A549 (cell line): ENCODE measurements at regions not wholly inside any gene's neighbourhood (a gene's known extent, or its start where the extent isn't known, plus 50 kb on each side); places are given as distances from the start of the nearest gene placed in this dataset.

Source experiments
- EHF ChIP-seq: fragments of 250-450 bp; sonication (Bioruptor Pico); IDR thresholded peaks from 2 replicates; pipeline ENCODE4 v1.5.0; 2020; ENCODE audit warnings: mild to moderate bottlenecking
- JUNB ChIP-seq: fragments of >200 bp; sonication (Bioruptor Twin); formaldehyde crosslinking; IDR thresholded peaks from 2 replicates; pipeline ENCODE4 v1.6.1; 2016
- MAFK ChIP-seq: fragments of 450-650 bp; IDR thresholded peaks from 2 replicates; pipeline ENCODE4 v1.6.1; 2014; ENCODE audit not compliant: partially characterized antibody
- RFX5 ChIP-seq: fragments of 450-650 bp; IDR thresholded peaks from 2 replicates; pipeline ENCODE4 v1.7.1; 2014; ENCODE audit warnings: antibody characterized with exemption, mild to moderate bottlenecking, moderate library complexity
- TF ChIP-seq, protein P1 (sequence below): fragments of >200 bp; sonication (Bioruptor Twin); formaldehyde crosslinking; IDR thresholded peaks from 3 replicates; pipeline ENCODE4 v1.6.1; 2016
- TF ChIP-seq, protein P2 (sequence below): fragments of >200 bp; sonication (Bioruptor Twin); formaldehyde crosslinking; IDR thresholded peaks from 3 replicates; pipeline ENCODE4 v1.5.1; 2016
- TF ChIP-seq, protein P3 (sequence below): fragments of 200-600 bp; sonication (generic); IDR thresholded peaks from 2 replicates; pipeline ENCODE4 v1.6.1; 2016; ENCODE audit warnings: antibody characterized with exemption, mild to moderate bottlenecking, moderate library complexity

DNA sequence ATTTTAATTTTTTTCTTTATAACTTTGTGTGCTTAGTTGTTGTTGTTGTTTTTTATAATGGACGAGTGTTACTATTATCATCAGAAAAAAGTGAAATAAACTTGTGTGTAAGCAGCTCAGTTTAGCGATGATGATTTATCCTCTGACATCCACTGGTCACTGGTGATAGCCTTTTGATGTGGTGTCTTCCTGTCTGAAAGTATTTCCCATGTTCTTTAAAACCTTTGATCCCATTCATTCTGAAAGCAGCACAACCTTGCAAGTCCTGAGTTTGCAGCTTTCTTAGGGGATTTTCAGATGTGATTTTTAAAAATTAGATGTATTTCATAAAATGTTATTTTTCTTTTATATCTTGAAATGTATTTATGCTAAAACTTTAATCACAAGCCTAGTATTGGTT is 85.9 kb upstream of the ZPLD1 start:
- TF ChIP-seq, protein P1, sequence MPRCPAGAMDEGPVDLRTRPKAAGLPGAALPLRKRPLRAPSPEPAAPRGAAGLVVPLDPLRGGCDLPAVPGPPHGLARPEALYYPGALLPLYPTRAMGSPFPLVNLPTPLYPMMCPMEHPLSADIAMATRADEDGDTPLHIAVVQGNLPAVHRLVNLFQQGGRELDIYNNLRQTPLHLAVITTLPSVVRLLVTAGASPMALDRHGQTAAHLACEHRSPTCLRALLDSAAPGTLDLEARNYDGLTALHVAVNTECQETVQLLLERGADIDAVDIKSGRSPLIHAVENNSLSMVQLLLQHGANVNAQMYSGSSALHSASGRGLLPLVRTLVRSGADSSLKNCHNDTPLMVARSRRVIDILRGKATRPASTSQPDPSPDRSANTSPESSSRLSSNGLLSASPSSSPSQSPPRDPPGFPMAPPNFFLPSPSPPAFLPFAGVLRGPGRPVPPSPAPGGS: no peak
- TF ChIP-seq MAFK (no peak), RFX5 (no peak), EHF (CRISPR knock-in tag) (no peak), JUNB (no peak)
- TF ChIP-seq, protein P2, sequence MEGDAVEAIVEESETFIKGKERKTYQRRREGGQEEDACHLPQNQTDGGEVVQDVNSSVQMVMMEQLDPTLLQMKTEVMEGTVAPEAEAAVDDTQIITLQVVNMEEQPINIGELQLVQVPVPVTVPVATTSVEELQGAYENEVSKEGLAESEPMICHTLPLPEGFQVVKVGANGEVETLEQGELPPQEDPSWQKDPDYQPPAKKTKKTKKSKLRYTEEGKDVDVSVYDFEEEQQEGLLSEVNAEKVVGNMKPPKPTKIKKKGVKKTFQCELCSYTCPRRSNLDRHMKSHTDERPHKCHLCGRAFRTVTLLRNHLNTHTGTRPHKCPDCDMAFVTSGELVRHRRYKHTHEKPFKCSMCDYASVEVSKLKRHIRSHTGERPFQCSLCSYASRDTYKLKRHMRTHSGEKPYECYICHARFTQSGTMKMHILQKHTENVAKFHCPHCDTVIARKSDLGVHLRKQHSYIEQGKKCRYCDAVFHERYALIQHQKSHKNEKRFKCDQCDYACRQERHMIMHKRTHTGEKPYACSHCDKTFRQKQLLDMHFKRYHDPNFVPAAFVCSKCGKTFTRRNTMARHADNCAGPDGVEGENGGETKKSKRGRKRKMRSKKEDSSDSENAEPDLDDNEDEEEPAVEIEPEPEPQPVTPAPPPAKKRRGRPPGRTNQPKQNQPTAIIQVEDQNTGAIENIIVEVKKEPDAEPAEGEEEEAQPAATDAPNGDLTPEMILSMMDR: no peak
- TF ChIP-seq, protein P3, sequence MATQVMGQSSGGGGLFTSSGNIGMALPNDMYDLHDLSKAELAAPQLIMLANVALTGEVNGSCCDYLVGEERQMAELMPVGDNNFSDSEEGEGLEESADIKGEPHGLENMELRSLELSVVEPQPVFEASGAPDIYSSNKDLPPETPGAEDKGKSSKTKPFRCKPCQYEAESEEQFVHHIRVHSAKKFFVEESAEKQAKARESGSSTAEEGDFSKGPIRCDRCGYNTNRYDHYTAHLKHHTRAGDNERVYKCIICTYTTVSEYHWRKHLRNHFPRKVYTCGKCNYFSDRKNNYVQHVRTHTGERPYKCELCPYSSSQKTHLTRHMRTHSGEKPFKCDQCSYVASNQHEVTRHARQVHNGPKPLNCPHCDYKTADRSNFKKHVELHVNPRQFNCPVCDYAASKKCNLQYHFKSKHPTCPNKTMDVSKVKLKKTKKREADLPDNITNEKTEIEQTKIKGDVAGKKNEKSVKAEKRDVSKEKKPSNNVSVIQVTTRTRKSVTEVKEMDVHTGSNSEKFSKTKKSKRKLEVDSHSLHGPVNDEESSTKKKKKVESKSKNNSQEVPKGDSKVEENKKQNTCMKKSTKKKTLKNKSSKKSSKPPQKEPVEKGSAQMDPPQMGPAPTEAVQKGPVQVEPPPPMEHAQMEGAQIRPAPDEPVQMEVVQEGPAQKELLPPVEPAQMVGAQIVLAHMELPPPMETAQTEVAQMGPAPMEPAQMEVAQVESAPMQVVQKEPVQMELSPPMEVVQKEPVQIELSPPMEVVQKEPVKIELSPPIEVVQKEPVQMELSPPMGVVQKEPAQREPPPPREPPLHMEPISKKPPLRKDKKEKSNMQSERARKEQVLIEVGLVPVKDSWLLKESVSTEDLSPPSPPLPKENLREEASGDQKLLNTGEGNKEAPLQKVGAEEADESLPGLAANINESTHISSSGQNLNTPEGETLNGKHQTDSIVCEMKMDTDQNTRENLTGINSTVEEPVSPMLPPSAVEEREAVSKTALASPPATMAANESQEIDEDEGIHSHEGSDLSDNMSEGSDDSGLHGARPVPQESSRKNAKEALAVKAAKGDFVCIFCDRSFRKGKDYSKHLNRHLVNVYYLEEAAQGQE: no peak
